ENCODE measurements at regions not wholly inside any gene's neighbourhood (a gene's known extent, or its start where the extent isn't known, plus 50 kb on each side); places are given as distances from the start of the nearest gene placed in this dataset.
"Not testable (repeated sequence)": the region's sequence is repeated elsewhere in the genome, so short reads cannot be mapped to it uniquely, and the experiment has no call there.

DNA sequence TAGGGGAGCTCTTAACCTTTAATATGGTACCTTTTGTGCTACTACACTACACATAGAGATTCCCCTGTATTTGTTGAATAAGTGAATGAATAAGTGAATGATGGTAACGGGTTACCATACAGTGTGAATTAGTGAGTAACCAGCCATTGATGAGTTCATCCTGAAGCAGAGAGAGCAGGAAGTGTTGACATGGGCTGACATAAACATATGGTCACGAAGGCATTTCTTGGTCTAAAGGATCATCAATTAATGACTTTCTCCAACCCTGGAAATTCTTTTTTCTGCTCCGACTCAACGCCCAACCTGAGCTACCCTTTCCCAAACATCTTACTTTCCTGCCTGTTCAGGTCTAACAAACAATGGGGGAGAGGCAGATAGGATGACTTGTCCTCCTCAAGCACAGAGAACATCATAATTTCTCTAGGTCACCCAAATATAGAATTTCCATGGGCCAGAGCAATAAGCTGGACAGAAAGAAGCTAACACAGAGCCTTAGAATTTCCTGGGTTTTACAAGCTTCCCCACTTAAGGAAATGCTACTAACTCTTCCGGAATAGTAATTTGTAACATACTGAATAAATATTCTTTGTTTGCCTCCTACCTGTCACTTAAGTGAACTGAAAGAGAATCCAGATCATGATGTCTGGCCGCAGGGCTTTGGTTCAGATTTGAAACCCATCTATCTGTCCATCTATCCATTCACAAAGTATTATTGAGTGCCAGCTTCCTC lies 114.7 kb upstream of the NGF start:
- DNase-seq: no peak

DNA sequence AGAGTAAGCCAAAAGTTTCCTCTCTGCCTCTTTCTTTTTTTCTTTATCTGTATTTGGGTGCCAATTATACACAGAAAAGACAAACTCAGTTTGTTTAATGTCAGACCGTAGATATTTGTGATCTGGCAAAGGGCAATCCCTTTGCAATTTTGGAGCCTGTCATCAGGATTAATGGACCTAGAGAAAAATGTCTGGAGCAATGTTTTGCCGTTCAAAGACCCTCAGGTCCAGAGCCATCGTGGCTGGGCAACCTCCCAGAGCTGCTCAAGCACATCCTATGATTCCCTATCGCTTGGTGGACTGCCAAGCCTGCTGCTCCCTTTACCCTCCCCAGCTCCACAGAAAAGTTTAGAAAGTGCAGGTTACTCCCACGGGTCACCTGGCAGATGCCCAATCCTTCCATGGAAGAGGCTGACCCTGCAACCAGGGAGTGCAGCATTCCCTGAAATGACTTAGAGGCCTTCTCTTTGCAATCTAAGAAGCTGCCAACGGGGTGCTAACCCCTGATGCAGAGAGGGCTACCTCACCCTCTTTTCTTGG lies 112.5 kb upstream of the NGF start:
- no peak for DNase-seq

DNA sequence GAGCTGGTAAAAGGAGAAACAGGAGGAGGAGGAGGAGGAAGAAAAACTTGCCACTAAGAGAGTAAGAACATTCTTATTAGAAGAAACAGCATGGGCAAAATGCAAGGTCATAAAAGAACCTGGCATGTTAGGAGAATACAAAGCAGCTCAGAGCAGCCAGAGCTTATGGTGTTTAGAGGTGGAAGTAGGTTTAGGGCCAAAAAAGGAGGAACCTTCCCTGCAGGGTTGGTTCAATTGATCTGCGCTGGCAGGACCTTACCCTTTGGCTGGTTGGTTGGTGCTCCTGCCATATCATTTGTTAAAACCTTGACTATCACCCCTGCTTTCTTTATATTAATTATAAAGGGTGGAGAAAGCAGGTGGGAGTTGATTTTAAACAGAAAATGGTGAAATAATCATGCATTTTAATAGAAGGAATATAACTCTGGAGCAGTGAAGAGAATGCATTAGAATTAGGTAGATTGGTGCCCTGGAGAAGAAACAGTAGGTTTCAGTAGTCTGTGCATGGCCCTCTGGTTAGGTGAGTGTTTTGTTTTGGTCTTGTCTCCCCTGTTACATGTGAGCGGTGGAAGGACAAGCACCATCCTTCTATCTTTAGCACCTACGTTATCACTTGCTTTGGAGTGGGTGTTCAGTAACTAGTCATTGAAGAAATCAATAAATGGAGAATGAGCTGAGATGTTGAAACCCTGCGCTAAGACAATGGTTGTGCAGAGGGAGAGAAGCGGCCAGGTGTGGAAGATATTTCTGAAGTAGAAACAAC lies 110.4 kb upstream of the NGF start:
- DNase-seq: no peak

DNA sequence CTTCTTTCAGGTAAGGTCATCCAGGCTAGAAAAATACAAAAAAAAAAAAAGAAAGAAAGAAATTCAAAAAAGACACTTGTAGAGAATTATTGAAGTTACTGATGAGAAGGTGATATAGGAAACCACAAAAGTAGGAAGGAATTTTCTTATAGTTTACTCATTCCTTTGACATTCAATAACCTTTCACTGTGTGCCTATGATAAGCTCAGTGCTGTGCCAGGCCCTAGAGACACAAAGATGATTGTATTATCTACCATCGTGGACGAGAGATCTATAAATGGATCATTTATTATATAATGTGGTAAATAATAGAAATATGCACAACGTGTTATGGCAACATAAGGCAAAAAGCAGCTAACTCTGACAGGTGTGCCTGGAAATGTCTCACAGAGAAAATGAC lies 109.6 kb upstream of the NGF start:
- no peak for DNase-seq

DNA sequence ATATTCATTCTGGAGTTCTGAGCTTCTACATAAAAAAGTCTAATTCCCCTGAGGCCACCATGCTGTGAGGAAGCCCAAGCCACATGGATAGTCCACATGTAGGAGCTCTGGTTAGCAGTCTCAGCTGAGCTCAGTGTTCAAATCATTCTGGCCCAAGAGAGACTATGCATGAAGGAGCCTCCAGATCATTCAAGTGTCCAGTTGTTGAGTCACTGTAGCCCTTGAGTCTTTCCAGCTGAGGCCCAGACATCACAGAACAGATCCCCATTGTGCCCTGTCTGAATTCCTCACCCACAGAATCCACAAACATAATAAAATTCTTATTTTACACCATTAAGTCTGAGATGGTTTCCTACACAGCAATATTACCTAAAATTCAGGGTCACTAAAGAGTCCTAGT lies 107.0 kb upstream of the NGF start:
- no peak for DNase-seq

DNA sequence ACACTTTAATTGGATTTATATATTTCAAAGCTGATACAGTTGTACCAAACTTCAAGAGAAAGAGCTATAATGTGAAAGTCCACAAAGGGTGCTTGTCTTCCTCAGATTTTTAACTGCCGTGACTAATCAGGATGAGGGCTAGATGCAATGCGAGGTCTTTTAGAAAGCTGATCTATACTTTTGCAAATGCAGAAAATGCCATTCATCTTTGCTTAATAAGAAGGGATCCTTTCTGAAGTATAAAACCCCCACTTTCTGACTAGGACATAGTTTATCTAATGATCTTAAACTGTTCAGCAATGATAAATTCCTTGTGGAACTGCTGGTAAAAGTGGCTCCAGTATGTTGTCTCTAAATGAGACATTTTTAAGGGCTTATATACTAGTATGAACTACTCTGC lies 102.7 kb upstream of the NGF start:
- no peak for DNase-seq

DNA sequence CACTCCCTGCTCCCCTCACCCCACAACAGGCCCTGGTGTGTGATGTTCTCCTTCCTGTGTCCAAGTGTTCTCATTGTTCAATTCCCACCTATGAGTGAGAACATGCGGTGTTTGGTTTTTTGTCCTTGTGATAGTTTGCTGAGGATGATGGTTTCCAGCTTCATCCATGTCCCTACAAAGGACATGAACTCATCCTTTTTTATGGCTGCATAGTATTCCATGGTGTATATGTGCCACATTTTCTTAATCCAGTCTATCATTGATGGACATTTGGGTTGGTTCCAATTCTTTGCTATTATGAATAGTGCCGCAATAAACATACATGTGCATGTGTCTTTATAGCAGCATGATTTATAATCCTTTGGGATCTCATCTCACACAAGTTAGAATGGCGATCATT lies 101.5 kb upstream of the NGF start:
- not testable (repeated sequence) for DNase-seq

DNA sequence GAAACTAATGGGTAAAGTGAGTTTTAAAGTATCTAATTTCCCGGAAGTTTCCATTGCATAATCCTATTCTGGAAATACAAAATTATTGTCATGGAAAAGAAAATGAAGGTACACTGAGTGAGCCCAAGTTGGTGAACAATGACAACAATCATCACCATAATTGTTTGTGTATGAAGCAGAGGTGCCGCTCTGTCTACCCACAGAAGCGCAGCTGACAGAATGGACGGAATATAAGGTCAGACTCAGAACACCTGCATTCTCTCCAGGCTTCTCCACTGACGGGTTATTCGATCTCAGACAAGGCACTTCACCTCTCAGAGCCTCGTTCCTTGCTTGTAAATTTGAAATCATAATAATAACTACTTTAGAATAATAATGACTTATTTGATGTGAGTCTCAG lies 99.1 kb upstream of the NGF start:
- no peak for DNase-seq

DNA sequence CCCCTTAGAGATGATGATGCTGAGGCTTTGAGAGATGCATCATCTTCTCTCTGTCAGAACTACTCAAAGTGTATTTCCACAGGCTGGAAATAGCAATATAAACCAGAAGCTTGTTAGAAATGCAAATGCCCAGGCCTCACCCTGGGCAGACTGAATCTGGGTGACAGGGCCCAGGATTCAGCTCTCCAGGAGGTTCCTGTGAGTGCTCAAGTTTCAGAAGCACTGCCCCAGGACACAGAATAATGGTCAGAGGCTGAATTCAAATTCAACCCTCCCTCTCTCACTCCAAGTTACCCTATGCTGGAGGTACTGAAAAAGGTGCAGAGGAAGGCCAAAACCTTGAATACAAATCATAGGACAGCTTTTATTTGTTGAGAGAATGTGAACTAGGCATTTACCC lies 98.5 kb upstream of the NGF start:
- no peak for DNase-seq

DNA sequence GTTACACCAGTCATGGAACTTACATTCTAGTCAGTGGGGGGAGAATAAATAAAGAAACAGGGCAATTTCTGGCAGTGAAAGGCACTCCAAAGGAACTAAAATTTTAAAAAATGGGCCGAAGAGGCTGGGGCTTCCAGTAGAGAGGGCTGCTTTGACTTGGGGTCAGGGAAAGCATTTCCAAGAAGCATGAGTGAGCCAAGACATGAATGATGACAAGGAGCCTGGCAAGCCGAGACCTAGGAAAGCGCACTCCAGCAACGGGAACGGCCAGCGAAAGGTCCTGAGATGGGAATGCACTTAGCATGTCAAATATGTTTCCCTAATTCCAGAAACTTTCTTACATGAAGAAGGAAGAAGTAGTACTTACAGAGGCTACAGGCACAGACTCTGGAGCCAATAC lies 95.4 kb upstream of the NGF start:
- no peak for DNase-seq

DNA sequence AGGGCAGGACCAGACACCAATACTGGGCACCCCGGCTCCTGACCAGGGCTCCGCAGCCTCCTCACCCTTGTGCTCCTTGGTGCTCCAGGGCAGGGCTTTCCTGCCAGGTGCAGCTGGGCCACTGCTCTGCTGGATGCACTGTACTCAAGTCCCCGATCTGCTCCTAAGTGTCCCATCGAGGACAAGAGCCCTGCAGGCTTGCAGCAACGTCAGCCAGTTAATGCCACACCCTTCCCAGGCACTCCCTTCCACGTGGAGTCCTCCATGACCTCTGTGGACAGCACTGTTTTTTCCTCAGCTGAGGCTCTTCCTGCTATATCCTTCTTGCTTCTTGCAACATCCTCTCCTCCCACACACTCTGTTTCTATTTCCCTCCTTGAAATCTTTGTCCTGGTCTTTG lies 94.0 kb upstream of the NGF start:
- no peak for DNase-seq

DNA sequence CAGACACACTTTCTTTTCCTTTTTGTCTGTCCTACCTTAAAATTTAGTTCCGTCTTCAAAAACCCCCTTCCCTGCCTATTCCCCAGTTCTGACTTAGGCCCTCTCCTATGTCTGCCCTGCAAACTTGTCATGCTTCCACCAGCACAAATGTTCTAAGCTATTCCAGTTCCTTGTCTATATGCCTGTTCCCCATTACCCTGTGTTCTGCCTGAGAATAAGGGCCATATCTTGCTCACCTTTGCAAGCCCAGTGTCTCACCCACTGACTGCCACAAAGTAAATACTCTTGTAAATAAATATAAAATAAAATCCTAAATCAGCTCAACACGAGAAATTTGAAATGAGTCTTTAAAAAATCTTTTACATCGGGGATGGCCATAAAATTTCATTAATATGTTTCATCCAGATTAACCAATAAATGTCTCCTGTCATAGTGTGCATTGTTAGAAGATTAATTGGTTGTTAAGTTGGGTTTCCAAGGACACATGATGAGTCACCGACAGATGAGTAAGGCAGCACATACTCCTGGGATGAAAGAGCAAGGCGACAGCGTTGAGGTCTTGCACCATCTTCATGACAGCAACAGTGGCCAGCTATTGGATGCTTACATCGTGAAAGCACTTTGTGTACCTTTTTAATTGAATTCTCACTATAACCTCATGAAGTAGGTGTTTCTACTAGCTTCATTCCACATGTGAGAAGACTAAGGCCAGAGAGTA lies 92.6 kb upstream of the NGF start:
- peak; percentile 12 for DNase-seq

DNA sequence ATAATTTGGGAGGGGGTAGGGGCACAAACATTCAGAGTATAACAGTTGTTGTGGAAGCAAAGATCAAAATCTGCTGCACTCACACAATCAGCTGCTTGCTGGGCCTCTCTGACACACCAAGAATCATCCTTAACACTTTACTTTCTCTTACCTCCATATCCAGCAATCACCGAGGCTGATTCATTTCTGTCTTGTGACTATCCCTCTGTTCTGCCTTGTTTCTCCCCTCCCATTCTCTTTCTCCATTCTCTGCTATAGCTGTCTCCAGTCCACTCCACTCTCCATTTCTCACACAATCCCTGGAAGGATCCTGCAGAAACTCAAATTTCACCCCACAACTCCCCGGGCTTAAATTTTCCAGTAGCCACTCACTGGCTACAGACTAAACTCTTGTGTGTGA lies 91.8 kb upstream of the NGF start:
- no peak for DNase-seq

DNA sequence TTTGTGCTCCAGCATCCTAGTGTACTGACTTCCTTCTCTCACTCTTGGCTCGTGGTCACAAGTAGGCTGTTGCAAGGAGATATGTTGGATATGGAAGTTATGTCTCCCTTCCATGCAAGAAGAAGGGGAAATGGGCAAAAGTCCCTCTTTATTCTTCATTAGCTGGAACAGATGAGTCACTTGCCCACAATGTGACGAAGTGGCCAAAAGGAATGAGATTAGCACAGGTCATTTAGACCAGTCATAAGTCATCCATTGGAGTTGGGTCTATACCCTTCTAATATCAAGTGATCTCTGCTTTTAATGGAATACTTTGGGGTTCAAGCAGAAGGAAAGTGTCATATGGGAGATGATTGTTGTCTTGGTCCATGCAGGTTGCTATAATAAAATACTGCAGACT lies 91.2 kb upstream of the NGF start:
- DNase-seq: no peak

DNA sequence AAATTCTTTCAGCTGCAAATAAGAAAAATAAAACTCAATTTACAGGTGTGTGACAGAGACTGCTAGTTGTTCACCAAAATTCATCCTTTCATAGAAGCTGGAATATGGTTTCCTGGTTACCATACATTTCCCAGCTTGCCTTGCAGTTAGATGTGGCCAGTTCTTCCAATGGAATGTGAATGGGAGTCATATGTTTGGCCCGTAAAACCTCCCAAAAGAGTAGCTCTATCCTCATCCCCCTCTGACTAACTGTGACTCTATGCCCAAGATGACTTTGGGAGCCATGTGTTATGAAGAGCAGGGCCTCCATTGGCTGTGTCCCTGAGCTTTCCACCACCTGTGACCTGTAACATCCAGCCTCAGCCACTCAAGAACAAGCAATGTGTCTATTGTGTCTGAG lies 90.6 kb upstream of the NGF start:
- DNase-seq: no peak

DNA sequence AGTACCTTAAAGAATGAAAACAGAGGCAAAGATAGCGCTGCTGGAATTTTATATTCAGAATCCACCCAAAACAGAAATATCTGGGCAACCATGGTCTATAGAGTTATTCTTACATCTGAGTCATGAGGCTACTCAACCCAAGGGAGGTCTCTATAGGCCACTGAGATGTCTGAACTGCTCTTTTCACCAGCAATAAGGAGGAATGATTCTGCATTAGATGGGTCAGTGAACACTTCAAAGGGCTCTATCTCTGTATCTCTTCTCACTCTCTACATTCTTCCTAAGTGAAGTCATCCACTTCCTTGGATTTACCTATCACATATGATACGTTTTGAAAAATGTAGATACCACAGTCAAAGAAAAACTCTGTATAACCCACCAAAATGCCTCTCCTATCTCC lies 90.2 kb upstream of the NGF start:
- DNase-seq: no peak

DNA sequence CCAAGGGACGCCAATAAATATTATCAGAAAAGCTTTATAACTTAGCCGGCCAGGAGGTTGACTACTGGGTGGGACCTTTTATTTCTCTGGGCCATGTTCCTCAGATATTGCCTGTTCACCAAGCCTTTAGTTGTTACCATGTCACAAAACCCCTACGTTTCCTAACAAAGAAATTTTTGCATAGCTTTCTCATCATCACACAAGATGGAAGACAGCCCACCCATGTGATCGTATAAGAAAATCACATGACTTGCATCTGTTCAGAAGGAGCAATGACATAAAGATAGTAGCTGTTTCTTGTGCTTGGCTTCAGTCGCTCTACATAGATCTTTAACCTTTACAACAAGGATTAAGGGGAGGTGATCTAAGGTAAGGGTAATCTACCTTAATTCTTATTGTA lies 88.9 kb upstream of the NGF start:
- no peak for DNase-seq

DNA sequence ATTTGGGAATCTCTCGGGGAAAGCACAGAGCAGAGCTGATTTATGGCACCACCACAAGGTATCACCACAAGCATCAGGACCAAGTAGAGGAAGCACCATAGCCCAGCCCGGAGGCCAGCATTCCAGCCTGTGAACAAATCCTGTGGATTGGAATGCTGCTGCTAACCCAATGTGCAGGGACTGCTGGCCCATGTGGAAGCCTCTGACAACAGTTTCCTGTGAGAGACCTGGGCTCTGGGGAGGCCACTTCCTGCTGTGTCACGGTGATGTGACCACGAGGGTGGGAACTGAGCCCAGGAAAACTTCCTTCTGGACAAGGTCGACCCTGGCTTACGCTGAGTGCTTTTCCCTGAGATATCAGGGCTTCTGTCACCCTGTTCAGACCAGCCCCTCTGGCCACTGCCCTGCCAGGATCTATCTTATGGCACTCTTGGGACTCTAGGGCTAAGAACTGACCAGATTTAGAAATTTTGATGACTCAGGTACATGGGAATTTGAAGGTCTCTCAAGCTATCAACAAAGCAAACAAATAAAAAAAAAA lies 88.3 kb upstream of the NGF start:
- DNase-seq: no peak

DNA sequence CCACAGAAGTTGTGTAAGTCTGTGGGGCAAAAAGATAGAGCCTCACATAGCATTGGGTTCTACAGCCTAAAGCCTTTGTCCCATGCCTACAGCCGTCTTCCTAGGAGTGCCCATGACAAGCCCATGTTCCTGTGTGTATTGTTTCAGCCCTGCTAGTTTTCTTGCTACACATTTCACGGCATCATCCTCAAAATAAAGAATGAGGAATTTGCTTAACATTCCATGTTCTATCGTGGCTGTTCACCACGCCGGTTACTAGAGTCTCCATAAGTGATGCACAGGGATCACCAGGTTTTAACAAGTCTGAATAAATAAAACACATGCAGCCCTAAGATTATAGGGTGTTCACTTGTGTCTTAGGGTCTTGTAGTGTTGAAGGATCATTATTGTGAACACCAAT lies 87.4 kb upstream of the NGF start:
- DNase-seq: no peak

DNA sequence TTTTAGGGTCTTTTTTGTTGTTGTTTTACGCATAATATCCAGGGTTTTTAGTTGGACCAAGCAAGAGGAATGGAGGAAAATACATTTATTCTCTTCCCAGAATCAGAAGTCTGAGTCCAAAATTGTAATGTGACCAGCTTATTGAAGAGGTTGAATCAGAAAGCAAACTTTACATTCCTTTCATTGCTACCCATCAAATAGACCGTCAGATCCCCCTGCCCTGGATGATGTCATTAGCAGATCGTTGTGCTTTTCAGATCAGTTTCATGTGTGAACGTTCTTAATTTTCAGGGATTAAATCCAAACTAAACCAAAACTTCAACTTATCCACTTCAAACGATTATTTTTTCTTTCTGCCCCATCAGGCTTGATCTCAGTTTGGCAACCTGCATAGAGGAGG lies 85.7 kb upstream of the NGF start:
- DNase-seq: no peak

DNA sequence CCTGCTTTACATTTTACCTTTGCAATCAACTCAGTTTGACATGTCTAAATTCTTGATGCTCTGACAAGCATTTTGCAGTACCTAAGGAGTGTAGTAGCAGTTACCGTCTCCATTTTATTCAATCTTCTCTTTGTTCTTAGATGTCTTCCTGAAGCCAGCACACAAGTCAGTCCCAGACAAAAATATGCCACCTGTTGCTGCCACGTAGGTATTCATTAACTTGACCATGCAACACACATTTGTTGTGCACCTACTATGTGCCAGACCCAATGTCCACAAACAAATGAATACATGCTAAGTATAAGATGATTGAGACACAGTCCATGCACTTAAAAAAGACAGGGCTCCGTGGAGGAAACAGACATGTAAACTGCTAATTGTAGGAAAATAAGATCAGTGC lies 81.5 kb upstream of the NGF start:
- no peak for DNase-seq

DNA sequence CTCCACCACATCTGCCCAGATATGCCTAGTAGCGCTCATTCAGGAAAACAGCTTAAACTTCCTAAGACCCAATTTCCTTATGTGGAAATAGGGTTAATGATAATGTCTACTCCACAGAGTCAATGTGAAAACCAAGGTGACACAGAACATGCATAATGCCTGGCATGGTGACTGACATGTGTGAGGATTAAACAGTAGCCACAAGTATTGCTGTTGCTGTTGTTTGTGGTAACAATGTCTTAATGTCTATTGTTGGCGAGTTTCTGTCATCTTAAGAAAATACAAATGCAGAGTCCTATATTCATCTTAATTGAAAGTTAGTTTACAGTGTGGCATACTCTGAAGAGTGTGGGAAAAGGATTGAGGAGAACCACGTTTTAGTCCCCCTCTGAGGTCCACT lies 75.6 kb upstream of the NGF start:
- no peak for DNase-seq

DNA sequence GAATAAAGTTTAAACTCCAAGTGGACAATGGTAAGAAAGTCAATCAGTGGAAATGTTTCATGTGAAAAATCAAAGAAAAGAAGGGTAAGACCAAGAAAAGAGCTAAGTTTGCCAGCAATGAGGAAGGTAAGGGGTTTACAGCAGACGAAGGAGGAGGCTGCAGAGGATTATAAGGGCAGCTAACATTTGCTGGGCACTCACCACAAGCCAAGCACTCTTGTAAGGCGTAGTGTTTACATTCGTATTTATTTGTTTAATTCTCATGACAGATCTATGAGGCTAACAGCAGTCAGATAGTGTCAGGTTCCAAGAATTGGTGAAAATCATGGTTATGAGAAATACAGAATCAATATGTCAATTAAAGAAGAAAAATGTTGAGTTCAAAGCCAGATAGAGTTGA lies 75.2 kb upstream of the NGF start:
- no peak for DNase-seq

DNA sequence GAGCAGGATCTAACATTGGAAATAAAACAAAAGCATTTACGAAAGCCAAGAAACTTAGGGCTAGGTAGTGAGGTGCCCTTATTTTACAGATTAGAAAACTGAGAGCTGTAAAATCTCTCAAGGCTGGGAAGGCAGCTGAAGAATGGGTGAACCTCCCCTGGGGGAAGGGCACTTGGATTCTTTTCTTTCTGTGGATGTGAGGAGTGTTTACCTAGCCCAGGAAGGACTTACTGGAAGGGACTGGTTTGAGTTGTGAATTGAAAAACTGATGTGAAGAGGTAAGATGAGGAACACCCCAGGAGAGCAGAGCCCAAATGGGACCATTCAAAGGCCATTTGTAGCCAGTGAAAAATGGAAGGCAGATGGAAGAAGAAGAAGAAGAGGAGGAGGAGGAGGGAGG lies 74.7 kb upstream of the NGF start:
- DNase-seq: no peak

All from activated CD4-positive, alpha-beta T cell treated with anti-CD3 and anti-CD28 coated beads for 48 hours (primary cell).